ENCODE measurements at regions not wholly inside any gene's neighbourhood (a gene's known extent, or its start where the extent isn't known, plus 50 kb on each side); places are given as distances from the start of the nearest gene placed in this dataset.

- no peak for TF ChIP-seq POLR2A (IDR thresholded peaks at IDR 0.05; ENCODE audit: low read depth, low read length)
- no peak for TF ChIP-seq TAF1 (IDR thresholded peaks at IDR 0.05; ENCODE audit: low read depth, low read length)
- no peak for TF ChIP-seq POLR2AphosphoS5 (IDR thresholded peaks at IDR 0.05; ENCODE audit: low read depth, low read length)
- TF ChIP-seq PAX5 (IDR thresholded peaks at IDR 0.05; ENCODE audit: insufficient read depth, low read length, severe bottlenecking): no peak
Measured at GRCh38 chr7:21064698-21065648, 278.3 kb upstream of the SP8 start.

All from GM12891 (cell line).